ENCODE measurements at regions not wholly inside any gene's neighbourhood (a gene's known extent, or its start where the extent isn't known, plus 50 kb on each side); places are given as distances from the start of the nearest gene placed in this dataset.

DNA sequence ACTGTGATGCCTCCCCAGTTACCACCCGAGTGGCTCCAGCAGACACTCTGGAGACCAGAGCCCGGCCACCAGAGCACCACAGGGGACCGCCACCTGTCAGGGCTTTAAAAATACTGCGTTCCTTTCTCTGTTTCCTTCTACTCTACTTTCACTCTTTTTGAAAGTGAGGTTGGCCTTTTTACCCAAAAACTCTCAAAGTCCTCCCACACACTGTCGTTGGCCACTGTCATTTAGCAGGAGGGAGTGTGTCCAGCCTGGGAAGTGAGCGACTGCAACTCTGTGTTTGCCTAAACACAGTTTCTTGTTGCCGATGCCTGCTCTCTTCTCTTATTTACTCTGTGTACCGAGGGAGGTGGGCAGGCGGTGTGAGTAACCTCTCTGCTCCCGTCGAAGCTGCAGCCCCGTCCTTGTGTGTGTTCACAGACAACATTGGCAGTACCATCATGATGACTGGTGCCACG, 90.8 kb upstream of the CLDN5 start:
- H3K4me3 ChIP-seq (ENCODE audit: low read depth, low read length): no peak overlapping the region
- TF ChIP-seq, protein P1, sequence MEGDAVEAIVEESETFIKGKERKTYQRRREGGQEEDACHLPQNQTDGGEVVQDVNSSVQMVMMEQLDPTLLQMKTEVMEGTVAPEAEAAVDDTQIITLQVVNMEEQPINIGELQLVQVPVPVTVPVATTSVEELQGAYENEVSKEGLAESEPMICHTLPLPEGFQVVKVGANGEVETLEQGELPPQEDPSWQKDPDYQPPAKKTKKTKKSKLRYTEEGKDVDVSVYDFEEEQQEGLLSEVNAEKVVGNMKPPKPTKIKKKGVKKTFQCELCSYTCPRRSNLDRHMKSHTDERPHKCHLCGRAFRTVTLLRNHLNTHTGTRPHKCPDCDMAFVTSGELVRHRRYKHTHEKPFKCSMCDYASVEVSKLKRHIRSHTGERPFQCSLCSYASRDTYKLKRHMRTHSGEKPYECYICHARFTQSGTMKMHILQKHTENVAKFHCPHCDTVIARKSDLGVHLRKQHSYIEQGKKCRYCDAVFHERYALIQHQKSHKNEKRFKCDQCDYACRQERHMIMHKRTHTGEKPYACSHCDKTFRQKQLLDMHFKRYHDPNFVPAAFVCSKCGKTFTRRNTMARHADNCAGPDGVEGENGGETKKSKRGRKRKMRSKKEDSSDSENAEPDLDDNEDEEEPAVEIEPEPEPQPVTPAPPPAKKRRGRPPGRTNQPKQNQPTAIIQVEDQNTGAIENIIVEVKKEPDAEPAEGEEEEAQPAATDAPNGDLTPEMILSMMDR (conservative IDR thresholded peaks at IDR 0.05; ENCODE audit: low read depth, low read length): no peak
- DNase-seq (ENCODE audit: low read depth): no peak

DNA sequence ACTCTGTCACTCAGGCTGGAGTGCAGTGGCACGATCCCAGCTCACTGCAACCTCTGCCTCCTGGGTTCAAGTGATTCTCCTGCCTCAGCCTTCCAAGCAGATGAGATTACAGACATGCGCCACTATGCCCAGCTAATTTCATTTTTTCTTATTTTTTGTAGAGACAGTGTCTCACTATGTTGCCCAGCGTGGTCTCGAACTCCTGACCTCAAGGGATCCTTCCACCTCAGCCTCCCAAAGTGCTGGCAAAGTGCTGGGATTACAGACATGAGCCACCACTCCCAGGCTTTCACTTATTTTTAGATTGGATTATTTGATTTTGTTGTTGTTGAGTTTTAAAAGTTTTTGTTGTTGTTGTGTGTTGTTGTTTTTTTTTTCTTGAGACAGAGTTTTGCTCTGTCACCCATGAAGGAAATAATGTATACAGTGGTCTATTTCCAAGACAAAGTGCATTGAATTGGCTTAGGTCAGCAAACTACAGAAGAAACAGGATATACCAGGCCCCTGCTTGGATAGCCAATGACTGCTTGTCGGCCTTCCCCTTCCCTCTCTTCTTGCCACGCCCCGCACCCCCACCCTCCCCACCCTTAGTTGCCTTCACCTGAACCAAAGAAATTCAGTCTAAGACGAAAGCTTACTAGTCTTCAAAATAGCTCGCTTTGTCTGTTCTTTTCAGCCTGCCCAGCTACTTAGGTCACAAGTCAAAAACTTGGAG, 91.8 kb upstream of the CLDN5 start:
- no peak overlapping the region for H3K4me3 ChIP-seq (ENCODE audit: low read depth, low read length)
- DNase-seq (ENCODE audit: low read depth): no peak
- TF ChIP-seq, protein P1 (conservative IDR thresholded peaks at IDR 0.05; ENCODE audit: low read depth, low read length): no peak

DNA sequence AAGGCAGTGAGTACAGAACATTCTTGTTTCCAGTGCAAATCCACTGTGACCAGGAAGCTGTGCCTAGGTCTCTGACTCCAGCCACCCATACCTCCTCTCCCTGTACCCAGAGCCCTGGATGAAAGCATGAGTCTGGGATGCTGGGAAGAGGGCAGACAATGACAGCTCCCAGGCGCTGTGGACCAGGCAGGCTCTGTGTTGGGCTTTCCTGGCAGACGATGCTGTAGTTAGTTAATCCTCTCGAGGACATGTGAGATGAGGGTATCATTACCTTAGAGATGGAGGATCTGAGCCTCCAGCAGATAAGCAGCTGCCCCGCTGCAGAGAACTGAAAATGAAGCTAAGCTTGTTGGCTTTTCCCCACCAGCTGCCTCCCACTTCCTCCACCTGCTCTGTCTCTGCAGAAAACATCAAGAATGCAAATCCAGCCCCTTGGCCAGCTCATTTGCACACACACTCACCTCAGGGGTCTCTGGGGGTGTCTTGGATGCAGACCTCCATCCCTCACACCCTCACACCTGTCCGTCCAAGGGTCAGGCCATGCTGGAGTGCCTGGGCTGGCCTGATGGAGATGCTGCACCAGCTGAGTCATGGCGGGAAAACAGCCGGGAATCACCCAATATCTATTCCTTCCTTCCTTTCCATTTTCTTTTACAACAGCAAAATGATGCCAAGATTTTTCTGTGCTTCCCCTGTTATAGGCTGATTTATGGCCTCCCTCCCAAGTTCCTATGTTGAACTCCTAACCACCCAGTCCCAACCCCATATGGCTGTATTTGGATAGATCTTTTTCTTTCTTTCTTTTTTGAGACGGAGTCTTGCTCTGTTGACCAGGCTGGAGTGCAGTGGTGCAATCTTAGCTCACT, 94.9 kb upstream of the SEPTIN5 start:
- no peak overlapping the region for H3K4me3 ChIP-seq (ENCODE audit: low read depth, low read length)
- TF ChIP-seq, protein P1 (conservative IDR thresholded peaks at IDR 0.05; ENCODE audit: low read depth, low read length): no peak
- DNase-seq (ENCODE audit: low read depth): no peak

DNA sequence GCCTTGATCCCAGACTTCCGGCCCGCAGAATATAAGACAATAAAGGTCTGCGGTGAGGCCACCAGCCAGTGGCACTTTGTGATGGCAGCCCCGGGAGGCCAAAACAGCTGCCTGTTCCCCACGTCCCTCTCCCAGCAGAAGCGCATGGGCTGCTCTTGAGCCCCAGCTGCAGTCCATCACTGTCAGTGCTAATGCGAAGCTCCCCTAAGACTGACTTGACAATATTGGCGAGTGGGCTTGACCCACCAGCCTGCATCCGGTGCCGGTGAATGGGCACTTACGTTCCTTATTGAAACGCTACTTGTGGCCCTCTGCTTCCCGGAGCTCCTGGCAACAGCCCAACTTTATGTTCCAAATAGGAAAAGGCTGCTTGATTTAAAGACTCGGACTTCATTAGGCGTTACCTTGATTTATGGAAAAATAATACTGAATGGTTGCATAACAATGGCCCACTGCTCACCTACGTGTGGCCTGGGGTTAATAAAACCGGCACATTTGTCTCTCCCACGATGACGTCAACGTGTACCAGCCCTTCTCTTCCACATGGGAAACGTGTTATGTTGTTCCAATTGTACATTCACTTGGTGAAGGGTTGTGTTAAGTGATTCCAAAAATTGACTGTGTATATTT, 93.4 kb upstream of the SEPTIN5 start:
- TF ChIP-seq, protein P1 (conservative IDR thresholded peaks at IDR 0.05; ENCODE audit: low read depth, low read length): no peak
- no peak overlapping the region for H3K4me3 ChIP-seq (ENCODE audit: low read depth, low read length)
- DNase-seq (ENCODE audit: low read depth): peak; percentile 15

DNA sequence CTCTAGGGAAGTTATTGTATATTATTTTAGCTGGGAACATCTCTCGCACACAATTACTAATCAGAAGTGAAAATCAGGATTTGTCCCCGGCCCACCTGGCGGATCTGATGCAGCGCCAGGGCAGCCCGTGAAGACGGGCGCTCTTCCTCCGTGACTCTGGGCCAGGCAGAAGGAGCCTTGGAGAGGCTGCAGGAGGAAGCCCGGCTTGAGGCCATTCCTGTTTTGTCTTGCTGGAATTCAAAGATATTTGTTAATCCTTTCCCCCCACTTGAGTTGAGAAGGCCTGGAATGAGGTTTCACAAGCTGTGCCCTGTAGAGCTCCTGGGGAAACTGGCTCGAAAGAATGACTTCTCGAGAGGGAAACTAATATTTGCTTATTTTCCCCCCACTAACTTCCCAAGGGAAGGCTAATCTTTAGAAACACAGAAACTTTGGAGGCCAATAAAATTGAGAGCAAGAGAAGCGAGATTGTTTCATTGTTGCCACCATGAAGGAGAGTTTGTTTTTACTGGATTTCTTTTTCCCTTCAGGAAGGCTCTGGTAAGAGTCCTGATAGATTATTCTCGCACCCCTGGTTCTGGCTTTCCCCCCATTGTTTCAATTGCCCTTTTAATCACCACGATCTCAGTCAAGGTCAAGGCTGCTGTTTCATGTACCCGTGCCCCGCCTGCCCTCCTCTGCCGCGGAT, 92.8 kb upstream of the SEPTIN5 start:
- TF ChIP-seq, protein P1 (conservative IDR thresholded peaks at IDR 0.05; ENCODE audit: low read depth, low read length): no peak
- H3K4me3 ChIP-seq (ENCODE audit: low read depth, low read length): no peak overlapping the region
- peak; percentile 43 for DNase-seq (ENCODE audit: low read depth)

DNA sequence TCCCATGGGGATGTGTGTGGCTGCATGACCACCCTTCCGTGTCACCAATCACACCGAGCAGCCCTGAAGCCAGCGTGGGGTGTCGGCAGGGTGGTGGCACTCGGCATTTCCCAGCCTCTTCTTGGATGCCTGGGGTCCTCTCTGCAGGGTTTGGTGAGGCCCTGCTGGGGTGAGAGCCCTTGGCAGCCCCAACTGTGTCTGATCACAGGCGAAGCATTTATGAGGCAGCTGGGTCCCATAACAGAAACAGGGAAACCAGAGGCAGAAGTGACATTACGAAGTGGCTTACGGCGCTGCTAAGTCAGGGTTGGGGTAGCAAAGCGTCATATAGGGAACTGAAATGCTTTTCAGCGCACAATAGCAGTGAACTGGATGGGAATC, 92.3 kb upstream of the SEPTIN5 start:
- TF ChIP-seq, protein P1 (conservative IDR thresholded peaks at IDR 0.05; ENCODE audit: low read depth, low read length): no peak
- H3K4me3 ChIP-seq (ENCODE audit: low read depth, low read length): no peak overlapping the region
- DNase-seq (ENCODE audit: low read depth): no peak
